HepG2 (cell line): ENCODE measurements at regions not wholly inside any gene's neighbourhood (a gene's known extent, or its start where the extent isn't known, plus 50 kb on each side); places are given as distances from the start of the nearest gene placed in this dataset.

ENCODE experiments used
- ARID3A ChIP-seq: IDR thresholded peaks from 2 replicates; pipeline ENCODE4 v1.6.1; 2012; ENCODE audit warnings: low read depth, low read length, improper control_type of control experiment
- CTCF ChIP-seq: sonication (generic); formaldehyde crosslinking; IDR thresholded peaks from 2 replicates; pipeline ENCODE4 v1.5.0; 2020; ENCODE audit warnings: mild to moderate bottlenecking, missing genetic modification reagents, moderate library complexity
- EZH2 ChIP-seq: conservative IDR thresholded peaks from 2 replicates; pipeline ENCODE4 v1.6.1; 2012; ENCODE audit warnings: mild to moderate bottlenecking, low read depth, low read length, moderate library complexity
- POLR2G ChIP-seq: fragments of 200-400 bp; formaldehyde crosslinking; IDR thresholded peaks from 2 replicates; pipeline ENCODE4 v1.6.1; 2018; ENCODE audit warnings: mild to moderate bottlenecking, low read depth, low read length, moderate library complexity
- SP5 ChIP-seq: IDR thresholded peaks from 2 replicates; pipeline ENCODE4 v1.6.1; 2016; ENCODE audit warnings: low read depth, borderline replicate concordance
- ZNF569 ChIP-seq: sonication (generic); formaldehyde crosslinking; IDR thresholded peaks from 2 replicates; pipeline ENCODE4 v1.5.0; 2020; ENCODE audit warnings: mild to moderate bottlenecking, missing genetic modification reagents, moderate library complexity, borderline replicate concordance

- TF ChIP-seq ARID3A (no peak), CTCF (CRISPR knock-in tag) (no peak), SP5 (CRISPR knock-in tag) (no peak), ZNF569 (CRISPR knock-in tag) (no peak), EZH2 (no peak), POLR2G (no peak)
These were observed 1460.0 kb upstream of the ADGRB3 start for GRCh38 chr6:67175101-67175500.
